ENCODE measurements at regions not wholly inside any gene's neighbourhood (a gene's known extent, or its start where the extent isn't known, plus 50 kb on each side); places are given as distances from the start of the nearest gene placed in this dataset.

DNA sequence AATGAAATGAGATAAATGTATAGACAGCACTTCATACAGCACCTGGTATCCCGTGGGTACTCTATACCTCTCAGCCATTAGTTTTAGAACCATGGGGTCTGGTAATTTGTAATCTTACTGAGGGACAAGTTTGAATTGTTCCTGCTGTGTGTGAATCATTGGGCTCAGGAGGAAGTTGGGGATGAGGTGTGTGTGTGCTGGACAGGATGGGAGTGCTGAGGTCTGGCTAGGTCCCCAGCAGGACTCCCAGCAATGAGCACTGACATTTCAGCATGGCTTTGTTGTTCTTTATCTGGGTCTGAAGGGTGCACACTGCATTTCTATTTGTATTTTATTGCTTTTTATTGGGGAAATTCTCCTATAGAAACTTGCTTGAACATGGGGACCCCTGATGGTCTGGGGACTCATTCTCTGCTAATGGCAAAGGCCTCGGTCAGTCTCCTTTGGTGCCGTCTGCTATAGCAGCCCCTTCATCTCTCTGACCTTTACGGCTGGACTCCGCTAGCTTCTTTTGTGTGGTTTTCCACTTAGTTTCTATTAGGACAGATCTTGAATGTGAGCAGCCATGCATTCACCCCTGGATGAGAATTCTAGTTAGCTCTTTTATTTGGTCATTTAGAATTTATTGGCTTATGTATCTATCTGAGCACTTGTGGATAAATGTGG lies 98.1 kb downstream of the SREK1 start:
- no peaks in the 10 kb centered on the region for H3K9me3 ChIP-seq (replicated peaks in 1 of 2; ENCODE audit: control insufficient read depth in 2 of 2, insufficient read depth in 1 of 2, low read depth in 1 of 2, low read length in 2 of 2)
- peaks cover 3 to 17% of the 10 kb centered on the region in 2 donors for H3K4me1 ChIP-seq (ENCODE audit: control insufficient read depth in 2 of 2, insufficient read depth in 1 of 2, low read depth in 1 of 2, low read length in 2 of 2)
- no peak overlapping the region for H3K27ac ChIP-seq (replicated peaks; ENCODE audit: low read length)
- H3K14ac ChIP-seq (ENCODE audit: low read length): no peak overlapping the region
- no peak overlapping the region for H3K4me3 ChIP-seq (ENCODE audit: low read length in 2 of 2)
- no CpG with 5 or more reads among the region's 5 CpGs for WGBS, 2 donors (ENCODE audit: extremely low coverage in 2 of 2, insufficient read length in 2 of 2, insufficient replicate concordance in 1 of 2)
- no peak overlapping the region for H3K4ac ChIP-seq (ENCODE audit: low read length)
- no peak overlapping the region for H2AFZ ChIP-seq (ENCODE audit: low read length)
- DNase-seq (ENCODE audit: low spot score): no peak
- no peak overlapping the region for H2BK12ac ChIP-seq (ENCODE audit: low read length)
- H3K79me1 ChIP-seq (ENCODE audit: low read depth, low read length): no peaks in the 10 kb centered on the region
- H3K18ac ChIP-seq (ENCODE audit: low read length): no peak overlapping the region
- H2BK120ac ChIP-seq (ENCODE audit: low read depth, low read length): no peak overlapping the region
- no peak overlapping the region for H3K9ac ChIP-seq (ENCODE audit: low read depth, low read length, poor library complexity)
- H3K36me3 ChIP-seq (replicated peaks in 1 of 2; ENCODE audit: control insufficient read depth in 2 of 2, insufficient read depth in 2 of 2, low read length in 2 of 2): no peaks in the 10 kb centered on the region
- H2AK5ac ChIP-seq (ENCODE audit: low read depth, low read length): no peak overlapping the region
- H3K27me3 ChIP-seq (ENCODE audit: control insufficient read depth in 3 of 3, insufficient read depth in 3 of 3, low read depth in 1 of 3, low read length in 3 of 3): no peaks in the 10 kb centered on the region
- no peak overlapping the region for H2BK15ac ChIP-seq (ENCODE audit: low read length)
- H4K8ac ChIP-seq (ENCODE audit: low read depth, low read length): no peak overlapping the region
- H3K4me2 ChIP-seq (ENCODE audit: insufficient read depth, low read length, poor library complexity, severe bottlenecking): no peak overlapping the region
- H4K91ac ChIP-seq (ENCODE audit: low read depth, low read length, poor library complexity): no peak overlapping the region
- no peak overlapping the region for H3K23ac ChIP-seq (ENCODE audit: low read depth, low read length, poor library complexity)
- H2BK5ac ChIP-seq (ENCODE audit: low read length): no peak overlapping the region

DNA sequence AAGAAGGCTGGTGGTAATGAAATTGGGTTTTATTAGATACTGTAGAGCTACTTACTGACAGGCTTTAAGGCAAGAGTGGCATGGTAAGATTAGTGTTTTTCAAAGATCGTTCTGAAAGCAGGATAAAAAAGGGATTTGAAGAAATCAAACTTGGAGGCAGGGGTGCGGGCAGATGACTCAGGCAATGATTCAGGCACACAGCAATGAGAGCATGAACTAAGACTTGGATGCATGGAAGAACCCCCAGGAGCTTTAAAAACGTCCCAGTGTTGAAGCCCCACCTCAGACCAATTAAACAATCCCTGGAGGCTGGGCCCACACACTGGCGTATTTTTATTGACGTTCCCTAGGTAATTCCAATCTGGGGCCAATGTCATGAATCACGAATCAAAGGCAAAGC lies 102.5 kb downstream of the SREK1 start:
- no peak overlapping the region for H3K4ac ChIP-seq (ENCODE audit: low read length)
- H4K8ac ChIP-seq (ENCODE audit: low read depth, low read length): no peak overlapping the region
- H3K9ac ChIP-seq (ENCODE audit: low read depth, low read length, poor library complexity): no peak overlapping the region
- no peak overlapping the region for H3K27ac ChIP-seq (replicated peaks; ENCODE audit: low read length)
- no peaks in the 10 kb centered on the region for H3K9me3 ChIP-seq (replicated peaks in 1 of 2; ENCODE audit: control insufficient read depth in 2 of 2, insufficient read depth in 1 of 2, low read depth in 1 of 2, low read length in 2 of 2)
- H4K91ac ChIP-seq (ENCODE audit: low read depth, low read length, poor library complexity): no peak overlapping the region
- H3K4me3 ChIP-seq (ENCODE audit: low read length in 2 of 2): no peak overlapping the region
- no peak overlapping the region for H2BK5ac ChIP-seq (ENCODE audit: low read length)
- no peak overlapping the region for H3K4me2 ChIP-seq (ENCODE audit: insufficient read depth, low read length, poor library complexity, severe bottlenecking)
- H2BK15ac ChIP-seq (ENCODE audit: low read length): no peak overlapping the region
- H3K18ac ChIP-seq (ENCODE audit: low read length): no peak overlapping the region
- H3K27me3 ChIP-seq (ENCODE audit: control insufficient read depth in 3 of 3, insufficient read depth in 3 of 3, low read depth in 1 of 3, low read length in 3 of 3): no peaks in the 10 kb centered on the region
- H3K79me1 ChIP-seq (ENCODE audit: low read depth, low read length): no peaks in the 10 kb centered on the region
- DNase-seq (ENCODE audit: low spot score): no peak
- no CpG with 5 or more reads among the region's 6 CpGs for WGBS, 2 donors (ENCODE audit: extremely low coverage in 2 of 2, insufficient read length in 2 of 2, insufficient replicate concordance in 1 of 2)
- H3K4me1 ChIP-seq (ENCODE audit: control insufficient read depth in 2 of 2, insufficient read depth in 1 of 2, low read depth in 1 of 2, low read length in 2 of 2): peaks cover 3 to 15% of the 10 kb centered on the region in 2 donors
- no peak overlapping the region for H2AFZ ChIP-seq (ENCODE audit: low read length)
- no peak overlapping the region for H2BK12ac ChIP-seq (ENCODE audit: low read length)
- H3K23ac ChIP-seq (ENCODE audit: low read depth, low read length, poor library complexity): no peak overlapping the region
- no peak overlapping the region for H2BK120ac ChIP-seq (ENCODE audit: low read depth, low read length)
- H3K36me3 ChIP-seq (replicated peaks in 1 of 2; ENCODE audit: control insufficient read depth in 2 of 2, insufficient read depth in 2 of 2, low read length in 2 of 2): no peaks in the 10 kb centered on the region
- H3K14ac ChIP-seq (ENCODE audit: low read length): no peak overlapping the region
- no peak overlapping the region for H2AK5ac ChIP-seq (ENCODE audit: low read depth, low read length)

GRCh38 chr5:66247176-66247960 lies 103.3 kb downstream of the SREK1 start:
- peaks cover 0 to 9% of the 10 kb centered on the region in 2 donors for H3K4me1 ChIP-seq (ENCODE audit: control insufficient read depth in 2 of 2, insufficient read depth in 1 of 2, low read depth in 1 of 2, low read length in 2 of 2)
- no peak overlapping the region for H3K14ac ChIP-seq (ENCODE audit: low read length)
- no peak overlapping the region for H4K91ac ChIP-seq (ENCODE audit: low read depth, low read length, poor library complexity)
- H3K18ac ChIP-seq (ENCODE audit: low read length): no peak overlapping the region
- no peak overlapping the region for H2BK15ac ChIP-seq (ENCODE audit: low read length)
- no peak overlapping the region for H3K4me2 ChIP-seq (ENCODE audit: insufficient read depth, low read length, poor library complexity, severe bottlenecking)
- H2BK12ac ChIP-seq (ENCODE audit: low read length): no peak overlapping the region
- H2AK5ac ChIP-seq (ENCODE audit: low read depth, low read length): no peak overlapping the region
- no peak overlapping the region for H3K23ac ChIP-seq (ENCODE audit: low read depth, low read length, poor library complexity)
- H2BK120ac ChIP-seq (ENCODE audit: low read depth, low read length): no peak overlapping the region
- H3K36me3 ChIP-seq (replicated peaks in 1 of 2; ENCODE audit: control insufficient read depth in 2 of 2, insufficient read depth in 2 of 2, low read length in 2 of 2): no peaks in the 10 kb centered on the region
- H2AFZ ChIP-seq (ENCODE audit: low read length): no peak overlapping the region
- no peak overlapping the region for H3K9ac ChIP-seq (ENCODE audit: low read depth, low read length, poor library complexity)
- no peak overlapping the region for H3K4me3 ChIP-seq (ENCODE audit: low read length in 2 of 2)
- H3K27me3 ChIP-seq (ENCODE audit: control insufficient read depth in 3 of 3, insufficient read depth in 3 of 3, low read depth in 1 of 3, low read length in 3 of 3): no peaks in the 10 kb centered on the region
- no peaks in the 10 kb centered on the region for H3K9me3 ChIP-seq (replicated peaks in 1 of 2; ENCODE audit: control insufficient read depth in 2 of 2, insufficient read depth in 1 of 2, low read depth in 1 of 2, low read length in 2 of 2)
- no peak overlapping the region for H3K27ac ChIP-seq (replicated peaks; ENCODE audit: low read length)
- H2BK5ac ChIP-seq (ENCODE audit: low read length): no peak overlapping the region
- H3K4ac ChIP-seq (ENCODE audit: low read length): no peak overlapping the region
- no peak overlapping the region for H4K8ac ChIP-seq (ENCODE audit: low read depth, low read length)
- no peaks in the 10 kb centered on the region for H3K79me1 ChIP-seq (ENCODE audit: low read depth, low read length)
- DNase-seq (ENCODE audit: low spot score): no peak
- no CpG with 5 or more reads among the region's 4 CpGs for WGBS, 2 donors (ENCODE audit: extremely low coverage in 2 of 2, insufficient read length in 2 of 2, insufficient replicate concordance in 1 of 2)

DNA sequence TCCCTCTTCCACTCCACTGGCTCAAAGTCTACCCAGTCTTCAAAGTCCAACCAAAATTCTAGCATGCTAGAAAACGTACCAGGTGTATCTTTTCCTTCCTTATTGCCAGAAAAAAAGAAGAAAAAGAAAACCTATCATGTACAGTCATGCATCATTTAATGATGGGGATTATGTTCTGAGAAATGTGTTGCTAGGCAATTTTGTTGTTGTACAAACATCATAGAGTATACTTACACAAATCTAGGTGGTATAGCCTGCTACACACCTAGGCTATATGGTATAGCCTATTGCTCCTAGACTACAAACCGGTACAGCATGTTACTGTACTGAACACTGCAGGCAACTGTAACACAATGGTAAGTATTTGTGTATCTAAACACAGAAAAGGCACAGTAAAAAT lies 104.8 kb downstream of the SREK1 start:
- H3K4ac ChIP-seq (ENCODE audit: low read length): no peak overlapping the region
- DNase-seq (ENCODE audit: low spot score): no peak
- no peak overlapping the region for H2AFZ ChIP-seq (ENCODE audit: low read length)
- H3K4me3 ChIP-seq (ENCODE audit: low read length in 2 of 2): no peak overlapping the region
- H4K91ac ChIP-seq (ENCODE audit: low read depth, low read length, poor library complexity): no peak overlapping the region
- no peak overlapping the region for H2BK15ac ChIP-seq (ENCODE audit: low read length)
- H3K23ac ChIP-seq (ENCODE audit: low read depth, low read length, poor library complexity): no peak overlapping the region
- H3K4me2 ChIP-seq (ENCODE audit: insufficient read depth, low read length, poor library complexity, severe bottlenecking): no peak overlapping the region
- WGBS, 2 donors (ENCODE audit: extremely low coverage in 2 of 2, insufficient read length in 2 of 2, insufficient replicate concordance in 1 of 2): no CpG with 5 or more reads among the region's 2 CpGs
- no peak overlapping the region for H2AK5ac ChIP-seq (ENCODE audit: low read depth, low read length)
- no peak overlapping the region for H2BK120ac ChIP-seq (ENCODE audit: low read depth, low read length)
- H2BK5ac ChIP-seq (ENCODE audit: low read length): no peak overlapping the region
- no peaks in the 10 kb centered on the region for H3K9me3 ChIP-seq (replicated peaks in 1 of 2; ENCODE audit: control insufficient read depth in 2 of 2, insufficient read depth in 1 of 2, low read depth in 1 of 2, low read length in 2 of 2)
- no peak overlapping the region for H3K18ac ChIP-seq (ENCODE audit: low read length)
- no peak overlapping the region for H4K8ac ChIP-seq (ENCODE audit: low read depth, low read length)
- H3K9ac ChIP-seq (ENCODE audit: low read depth, low read length, poor library complexity): no peak overlapping the region
- H2BK12ac ChIP-seq (ENCODE audit: low read length): no peak overlapping the region
- no peaks in the 10 kb centered on the region for H3K27me3 ChIP-seq (ENCODE audit: control insufficient read depth in 3 of 3, insufficient read depth in 3 of 3, low read depth in 1 of 3, low read length in 3 of 3)
- H3K79me1 ChIP-seq (ENCODE audit: low read depth, low read length): no peaks in the 10 kb centered on the region
- no peak overlapping the region for H3K27ac ChIP-seq (replicated peaks; ENCODE audit: low read length)
- no peak overlapping the region for H3K14ac ChIP-seq (ENCODE audit: low read length)
- no peaks in the 10 kb centered on the region for H3K36me3 ChIP-seq (replicated peaks in 1 of 2; ENCODE audit: control insufficient read depth in 2 of 2, insufficient read depth in 2 of 2, low read length in 2 of 2)
- H3K4me1 ChIP-seq (ENCODE audit: control insufficient read depth in 2 of 2, insufficient read depth in 1 of 2, low read depth in 1 of 2, low read length in 2 of 2): no peaks in the 10 kb centered on the region

Measured in neuronal stem cell (in vitro differentiated cells).